Sigmoid colon (tissue), 6 donors: ENCODE measurements at regions not wholly inside any gene's neighbourhood (a gene's known extent, or its start where the extent isn't known, plus 50 kb on each side); places are given as distances from the start of the nearest gene placed in this dataset.

ENCODE experiments used
- DNase-seq: peaks from one replicate; pipeline ENCODE4 v3.0.0-alpha.2; 2019
- H3K27ac ChIP-seq, 4 donors: fragments of 200-600 bp; sonication (generic); one replicate each; pipeline ENCODE4 v1.5.1; 2016 to 2019; ENCODE audit warnings: mild to moderate bottlenecking in 1 of 4
- H3K27me3 ChIP-seq, 3 donors: fragments of 200-600 bp; sonication (generic); one replicate each; pipeline ENCODE4 v1.5.1; 2019; ENCODE audit warnings: mild to moderate bottlenecking in 1 of 3
- H3K36me3 ChIP-seq, 4 donors: fragments of 200-600 bp; sonication (generic); one replicate each; pipeline ENCODE4 v1.5.1; 2016 to 2019
- H3K4me1 ChIP-seq, 4 donors: fragments of 200-600 bp; sonication (generic); one replicate each; pipeline ENCODE4 v1.5.1; 2017 to 2019
- H3K4me3 ChIP-seq, 4 donors: fragments of 200-600 bp; sonication (generic); one replicate each; pipeline ENCODE4 v1.5.1; 2017 to 2019; ENCODE audit warnings: mild to moderate bottlenecking in 2 of 4, moderate library complexity in 1 of 4
- H3K9me3 ChIP-seq, 4 donors: fragments of 200-600 bp in 3 of 4; sonication (generic) in 3 of 4; one replicate each; pipeline versions ENCODE4 v1.5.1 to v1.6.1; 2013 to 2019
- EP300 ChIP-seq, 4 donors: sonication (generic); formaldehyde crosslinking; IDR thresholded peaks; one replicate each; pipeline ENCODE4 v1.6.1; 2017; ENCODE audit warnings: antibody characterized with exemption in 4 of 4
- POLR2A ChIP-seq, 2 donors: fragments of 450-650 bp; IDR thresholded peaks; one replicate each; pipeline ENCODE4 v1.6.1; 2016; ENCODE audit warnings: antibody characterized with exemption in 2 of 2, mild to moderate bottlenecking in 2 of 2, moderate library complexity in 2 of 2
- POLR2AphosphoS5 ChIP-seq, 4 donors: sonication (generic); formaldehyde crosslinking; IDR thresholded peaks; one replicate each; pipeline ENCODE4 v1.6.1; 2017; ENCODE audit warnings: antibody characterized with exemption in 4 of 4
- WGBS, 2 donors: extraction: QIAGEN DNeasy Blood & Tissue Kit; methylation state at CpG; one replicate each; pipeline ENCODE4 v1.1.7; 2013; 5-methylcytosine and 5-hydroxymethylcytosine counted together
- intact Hi-C: fragments of 100-400 bp; cut with DNase I; formaldehyde crosslinking; loops from one replicate; pipeline ENCODE4 v1.15.1; 2023
- TF ChIP-seq, protein P1 (sequence below), 4 experiments: fragments of 450-650 bp in 3 of 4; fragments of 200-600 bp in 1 of 4; IDR thresholded peaks; one replicate each; pipeline ENCODE4 v1.5.1; 2016 to 2019; ENCODE audit warnings: antibody characterized with exemption in 4 of 4, mild to moderate bottlenecking in 3 of 4, moderate library complexity in 2 of 4
- donor health status: healthy with polysubstance abuse.
- donor health status: healthy.

DNA sequence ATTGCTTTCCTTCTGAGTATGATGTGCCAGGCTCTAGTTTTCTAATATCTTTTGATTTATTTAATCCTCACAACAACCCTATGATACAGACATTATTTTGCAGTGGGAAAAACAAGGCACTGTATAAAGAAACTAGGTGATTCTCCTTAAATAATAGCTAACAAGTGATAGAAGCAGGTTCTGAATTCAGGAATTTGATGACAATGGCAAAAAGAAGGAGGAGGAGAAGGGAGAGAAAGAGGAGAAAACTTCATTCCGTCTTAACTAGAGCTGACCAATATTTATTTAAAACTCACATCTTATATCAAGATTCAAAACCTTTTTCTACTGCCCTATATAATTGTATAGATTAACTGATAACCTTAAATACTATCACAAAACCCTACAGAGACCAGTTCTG, 1477.1 kb upstream of the PCDH7 start:
- Histone ChIP-seq H3K27me3 (no peaks in the 10 kb centered on the region), H3K27ac (no peak overlapping the region), H3K9me3 (no peaks in the 10 kb centered on the region), H3K4me1 (no peaks in the 10 kb centered on the region), H3K36me3 (no peaks in the 10 kb centered on the region), H3K4me3 (no peak overlapping the region)
- 85 to 100% methylated on average over 1 of the region's 1 CpG for whole genome bisulfite sequencing, 2 donors
- DNase-seq: no peak
- intact Hi-C loops: no loop called here
- TF ChIP-seq POLR2A (IDR thresholded peaks at IDR 0.05): no peak
- no peak for TF ChIP-seq POLR2AphosphoS5 (IDR thresholded peaks at IDR 0.05)
- TF ChIP-seq, protein P1, sequence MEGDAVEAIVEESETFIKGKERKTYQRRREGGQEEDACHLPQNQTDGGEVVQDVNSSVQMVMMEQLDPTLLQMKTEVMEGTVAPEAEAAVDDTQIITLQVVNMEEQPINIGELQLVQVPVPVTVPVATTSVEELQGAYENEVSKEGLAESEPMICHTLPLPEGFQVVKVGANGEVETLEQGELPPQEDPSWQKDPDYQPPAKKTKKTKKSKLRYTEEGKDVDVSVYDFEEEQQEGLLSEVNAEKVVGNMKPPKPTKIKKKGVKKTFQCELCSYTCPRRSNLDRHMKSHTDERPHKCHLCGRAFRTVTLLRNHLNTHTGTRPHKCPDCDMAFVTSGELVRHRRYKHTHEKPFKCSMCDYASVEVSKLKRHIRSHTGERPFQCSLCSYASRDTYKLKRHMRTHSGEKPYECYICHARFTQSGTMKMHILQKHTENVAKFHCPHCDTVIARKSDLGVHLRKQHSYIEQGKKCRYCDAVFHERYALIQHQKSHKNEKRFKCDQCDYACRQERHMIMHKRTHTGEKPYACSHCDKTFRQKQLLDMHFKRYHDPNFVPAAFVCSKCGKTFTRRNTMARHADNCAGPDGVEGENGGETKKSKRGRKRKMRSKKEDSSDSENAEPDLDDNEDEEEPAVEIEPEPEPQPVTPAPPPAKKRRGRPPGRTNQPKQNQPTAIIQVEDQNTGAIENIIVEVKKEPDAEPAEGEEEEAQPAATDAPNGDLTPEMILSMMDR (IDR thresholded peaks at IDR 0.05): no peak
- TF ChIP-seq EP300 (IDR thresholded peaks at IDR 0.05): no peak

DNA sequence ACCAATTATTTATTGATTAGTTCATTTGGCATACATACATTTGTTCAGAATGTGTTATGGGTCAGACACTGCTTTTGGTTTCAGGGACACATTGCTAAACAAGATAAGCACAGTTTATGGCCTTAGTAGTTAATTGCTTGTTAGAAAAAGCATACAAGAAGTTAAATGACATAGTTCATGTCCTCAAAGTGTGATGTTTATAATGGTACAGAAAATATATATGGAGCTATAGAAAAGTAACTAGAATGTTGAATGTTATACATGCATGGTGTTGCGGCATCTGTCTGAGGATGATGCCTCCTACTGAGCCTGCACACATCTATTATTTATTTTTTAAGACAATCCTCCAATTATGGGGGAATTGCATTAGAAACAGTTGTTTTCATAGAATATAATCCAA, 1476.3 kb upstream of the PCDH7 start:
- intact Hi-C loops: no loop called here
- TF ChIP-seq POLR2A (IDR thresholded peaks at IDR 0.05) (no peak), POLR2AphosphoS5 (IDR thresholded peaks at IDR 0.05) (no peak), EP300 (IDR thresholded peaks at IDR 0.05) (no peak)
- TF ChIP-seq, protein P1 (IDR thresholded peaks at IDR 0.05): no peak
- H3K9me3 ChIP-seq: no peaks in the 10 kb centered on the region
- H3K4me3 ChIP-seq: no peak overlapping the region
- no peak for DNase-seq
- 94 to 98% methylated on average over 1 of the region's 1 CpG for WGBS, 2 donors
- H3K4me1 ChIP-seq: no peaks in the 10 kb centered on the region
- no peaks in the 10 kb centered on the region for H3K36me3 ChIP-seq
- no peaks in the 10 kb centered on the region for H3K27me3 ChIP-seq
- no peak overlapping the region for H3K27ac ChIP-seq

- no peaks in the 10 kb centered on the region for H3K36me3 ChIP-seq
- H3K4me1 ChIP-seq: no peaks in the 10 kb centered on the region
- DNase-seq: no peak
- H3K9me3 ChIP-seq: no peaks in the 10 kb centered on the region
- TF ChIP-seq, protein P1 (IDR thresholded peaks at IDR 0.05): no peak
- TF ChIP-seq POLR2A (IDR thresholded peaks at IDR 0.05) (no peak), EP300 (IDR thresholded peaks at IDR 0.05) (no peak), POLR2AphosphoS5 (IDR thresholded peaks at IDR 0.05) (no peak)
- 72 to 79% methylated on average over 2 of the region's 2 CpGs for WGBS, 2 donors
- intact Hi-C loops: no loop called here
- H3K4me3 ChIP-seq: no peak overlapping the region
- no peaks in the 10 kb centered on the region for H3K27me3 ChIP-seq
- no peak overlapping the region for H3K27ac ChIP-seq
Observed at GRCh38 chr4:29259556-29259955, 1460.6 kb upstream of the PCDH7 start.

DNA sequence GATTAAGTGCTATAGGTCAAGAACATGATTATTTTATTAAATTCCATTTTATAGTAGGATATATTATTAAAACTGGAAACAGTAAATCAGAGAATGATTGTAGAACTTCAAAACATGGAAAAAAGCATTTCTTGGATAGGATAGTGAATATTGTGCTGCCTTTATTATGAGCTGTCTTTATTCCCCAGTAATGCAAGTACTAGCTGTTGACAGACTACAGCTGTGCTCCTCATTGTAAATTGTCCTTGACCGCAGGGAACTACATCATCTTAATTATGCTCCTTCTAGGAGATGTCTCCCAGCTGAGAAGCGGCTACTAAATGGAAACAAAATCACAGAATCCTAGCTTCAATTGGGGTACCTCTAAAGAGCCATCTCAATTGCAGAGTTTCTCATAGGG, 1457.2 kb upstream of the PCDH7 start:
- H3K36me3 ChIP-seq: no peaks in the 10 kb centered on the region
- intact Hi-C loops: no loop called here
- H3K27me3 ChIP-seq: no peaks in the 10 kb centered on the region
- no peaks in the 10 kb centered on the region for H3K9me3 ChIP-seq
- H3K27ac ChIP-seq: no peak overlapping the region
- H3K4me1 ChIP-seq: no peaks in the 10 kb centered on the region
- TF ChIP-seq EP300 (IDR thresholded peaks at IDR 0.05) (no peak), POLR2A (IDR thresholded peaks at IDR 0.05) (no peak), POLR2AphosphoS5 (IDR thresholded peaks at IDR 0.05) (no peak)
- TF ChIP-seq, protein P1 (IDR thresholded peaks at IDR 0.05): no peak
- H3K4me3 ChIP-seq: no peak overlapping the region
- DNase-seq: no peak
- 75 to 80% methylated on average over 2 of the region's 2 CpGs for WGBS, 2 donors

- Histone ChIP-seq H3K36me3 (no peaks in the 10 kb centered on the region), H3K27ac (no peak overlapping the region), H3K9me3 (no peaks in the 10 kb centered on the region), H3K4me1 (no peaks in the 10 kb centered on the region), H3K27me3 (no peaks in the 10 kb centered on the region), H3K4me3 (no peak overlapping the region)
- intact Hi-C loops: no loop called here
- whole genome bisulfite sequencing, 2 donors: 54 to 76% methylated on average over 1 of the region's 1 CpG
- DNase-seq: no peak
- TF ChIP-seq POLR2A (IDR thresholded peaks at IDR 0.05): no peak
- TF ChIP-seq, protein P1 (IDR thresholded peaks at IDR 0.05): no peak
- TF ChIP-seq EP300 (IDR thresholded peaks at IDR 0.05): no peak
- TF ChIP-seq POLR2AphosphoS5 (IDR thresholded peaks at IDR 0.05): no peak
Observed at GRCh38 chr4:29276150-29276549, 1444.0 kb upstream of the PCDH7 start.
